Neural crest cell (in vitro differentiated cells): ENCODE measurements at regions not wholly inside any gene's neighbourhood (a gene's known extent, or its start where the extent isn't known, plus 50 kb on each side); places are given as distances from the start of the nearest gene placed in this dataset.

Experiments used
- DNase-seq: peaks from one replicate; pipeline ENCODE4 v3.0.0; 2021; ENCODE audit warnings: low read depth, mixed read lengths, low spot score
- H3K27ac Mint-ChIP-seq: one replicate; pipeline ENCODE4 v1.8.0; 2021; ENCODE audit warnings: mild to moderate bottlenecking, mixed read lengths; ENCODE audit not compliant: unreplicated experiment
- H3K27me3 Mint-ChIP-seq: 2 replicates; pipeline ENCODE4 v1.8.0; 2021; ENCODE audit warnings: low read depth, mild to moderate bottlenecking, mixed read lengths
- H3K36me3 Mint-ChIP-seq: 2 replicates; pipeline ENCODE4 v1.8.0; 2021; ENCODE audit warnings: low read depth, mild to moderate bottlenecking, mixed read lengths
- H3K4me1 Mint-ChIP-seq: 2 replicates; pipeline ENCODE4 v1.8.0; 2021; ENCODE audit warnings: mixed read lengths
- H3K4me3 Mint-ChIP-seq: one replicate; pipeline ENCODE4 v1.8.0; 2021; ENCODE audit warnings: mild to moderate bottlenecking, mixed read lengths
- H3K9me3 Mint-ChIP-seq: 2 replicates; pipeline ENCODE4 v1.8.0; 2021; ENCODE audit warnings: mixed read lengths
- CTCF ChIP-seq: fragments of 200-600 bp; sonication (generic); conservative IDR thresholded peaks from 2 replicates; pipeline ENCODE4 v1.5.0; 2021; ENCODE audit warnings: antibody characterized with exemption, mild to moderate bottlenecking

- Mint-ChIP-seq H3K36me3 (no peaks in the 10 kb centered on the region), H3K9me3 (no peaks in the 10 kb centered on the region)
Observed at GRCh38 chr6:44618371-44618770, 230.9 kb downstream of the CDC5L start.

GRCh38 chr6:44620922-44621321 lies 233.4 kb downstream of the CDC5L start:
- no peaks in the 10 kb centered on the region for H3K9me3 Mint-ChIP-seq
- no peaks in the 10 kb centered on the region for H3K36me3 Mint-ChIP-seq
- H3K4me1 Mint-ChIP-seq = peaks cover 22% of the 10 kb centered on the region
- no peak for DNase-seq
- no peak overlapping the region for H3K4me3 Mint-ChIP-seq
- TF ChIP-seq CTCF = no peak
- no peaks in the 10 kb centered on the region for H3K27me3 Mint-ChIP-seq
- no peak overlapping the region for H3K27ac Mint-ChIP-seq

More at GRCh38 chr6:44618371-44618770, 230.9 kb downstream of the CDC5L start:
- H3K4me3 Mint-ChIP-seq = no peak overlapping the region
- no peak overlapping the region for H3K27ac Mint-ChIP-seq
- no peak for TF ChIP-seq CTCF
- no peaks in the 10 kb centered on the region for H3K4me1 Mint-ChIP-seq
- H3K27me3 Mint-ChIP-seq = no peaks in the 10 kb centered on the region
- no peak for DNase-seq

- Mint-ChIP-seq H3K9me3 (no peaks in the 10 kb centered on the region), H3K4me1 (peaks cover 31% of the 10 kb centered on the region), H3K36me3 (no peaks in the 10 kb centered on the region), H3K4me3 (no peak overlapping the region), H3K27ac (no peak overlapping the region), H3K27me3 (no peaks in the 10 kb centered on the region)
- TF ChIP-seq CTCF = no peak
- no peak for DNase-seq
Observed at GRCh38 chr6:44621846-44622245, 234.3 kb downstream of the CDC5L start.

GRCh38 chr6:44622555-44622954 lies 235.0 kb downstream of the CDC5L start:
- Mint-ChIP-seq H3K4me1 (peaks cover 38% of the 10 kb centered on the region), H3K36me3 (no peaks in the 10 kb centered on the region), H3K4me3 (no peak overlapping the region), H3K9me3 (no peaks in the 10 kb centered on the region), H3K27ac (no peak overlapping the region), H3K27me3 (no peaks in the 10 kb centered on the region)
- TF ChIP-seq CTCF = no peak
- DNase-seq = no peak

- no peak overlapping the region for H3K4me3 Mint-ChIP-seq
- H3K4me1 Mint-ChIP-seq = peaks cover 41% of the 10 kb centered on the region
- H3K9me3 Mint-ChIP-seq = no peaks in the 10 kb centered on the region
- no peaks in the 10 kb centered on the region for H3K27me3 Mint-ChIP-seq
- no peaks in the 10 kb centered on the region for H3K36me3 Mint-ChIP-seq
- DNase-seq = no peak
- no peak for TF ChIP-seq CTCF
- no peak overlapping the region for H3K27ac Mint-ChIP-seq
Observed at GRCh38 chr6:44622956-44623355, 235.4 kb downstream of the CDC5L start.

- no peak overlapping the region for H3K4me3 Mint-ChIP-seq
- peak overlapping the region; percentile 38 for H3K27ac Mint-ChIP-seq
Observed at GRCh38 chr6:44624226-44624625, 236.7 kb downstream of the CDC5L start.

More at GRCh38 chr6:44624226-44624625, 236.7 kb downstream of the CDC5L start:
- TF ChIP-seq CTCF = no peak
- Mint-ChIP-seq H3K9me3 (no peaks in the 10 kb centered on the region), H3K4me1 (peaks cover 41% of the 10 kb centered on the region), H3K27me3 (no peaks in the 10 kb centered on the region), H3K36me3 (no peaks in the 10 kb centered on the region)
- DNase-seq = no peak
